Stimulated activated naive CD4-positive, alpha-beta T cell treated with Interleukin-2 at 50 U/mL for 16 hours (primary cell): ENCODE measurements at regions not wholly inside any gene's neighbourhood (a gene's known extent, or its start where the extent isn't known, plus 50 kb on each side); places are given as distances from the start of the nearest gene placed in this dataset.

Experiments used
- DNase-seq: peaks from one replicate; lab custom pipeline; 2025; lab: John Stamatoyannopoulos, UW

DNA sequence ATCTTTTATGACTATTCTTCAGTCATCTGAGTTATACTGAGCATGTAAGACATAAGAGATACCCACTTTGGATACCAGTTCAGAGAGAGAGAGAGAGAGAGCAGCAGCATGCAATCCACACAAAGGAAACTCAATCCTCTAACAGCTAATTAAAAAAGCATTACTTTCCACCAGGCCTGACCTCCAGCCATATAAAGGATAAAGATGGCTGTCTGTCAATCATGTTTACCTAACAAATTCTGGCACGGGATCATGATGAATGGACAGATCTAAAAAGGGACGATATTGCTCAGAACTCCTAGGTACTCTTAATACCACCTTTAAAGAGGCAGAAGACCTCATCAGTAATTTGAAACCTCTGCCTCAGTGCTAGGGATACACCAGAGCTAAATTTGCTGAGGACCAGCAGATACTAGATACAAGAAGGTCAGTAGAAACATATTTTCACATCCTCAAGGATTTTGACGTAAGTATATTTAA, 159.2 kb downstream of the RPS12 start:
- DNase-seq, result no peak

DNA sequence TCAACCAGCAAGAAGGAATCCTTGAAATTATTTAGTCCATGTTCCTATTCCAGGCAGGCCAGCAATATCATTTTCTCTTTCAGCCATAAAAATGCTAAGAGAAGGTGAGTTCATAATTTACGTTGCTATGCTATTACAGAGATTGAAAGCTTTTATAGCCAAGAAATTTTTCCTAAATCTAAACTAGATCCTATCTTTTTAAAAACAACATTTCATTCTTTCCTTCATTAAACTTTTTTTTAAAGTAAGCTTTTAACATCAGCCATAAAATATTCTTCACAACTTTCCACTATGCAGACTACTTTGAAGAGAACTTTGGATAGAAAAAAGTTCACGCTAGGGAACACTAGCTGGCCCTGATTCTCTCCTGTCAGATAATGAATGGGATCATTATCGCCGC, 159.8 kb downstream of the RPS12 start:
- DNase-seq, result no peak

DNA sequence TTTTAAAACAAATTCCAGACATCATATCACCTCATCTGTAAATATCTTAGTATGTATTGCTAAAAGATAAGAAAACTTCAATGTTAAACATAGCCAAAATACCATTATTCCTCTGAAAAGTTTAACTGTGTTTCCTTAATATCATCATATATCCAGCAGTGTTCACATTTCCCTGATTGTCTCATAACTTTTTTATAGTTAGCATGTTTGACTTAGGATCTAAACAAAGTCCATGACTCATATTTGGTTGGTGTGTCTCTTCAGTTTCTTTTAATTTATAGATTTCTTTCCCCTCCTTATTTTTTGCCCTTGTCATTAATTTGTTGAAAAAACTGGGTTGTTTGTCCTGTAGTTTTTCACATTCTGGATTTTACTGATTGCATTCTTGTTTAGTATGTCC, 163.0 kb downstream of the RPS12 start:
- no peak for DNase-seq

DNA sequence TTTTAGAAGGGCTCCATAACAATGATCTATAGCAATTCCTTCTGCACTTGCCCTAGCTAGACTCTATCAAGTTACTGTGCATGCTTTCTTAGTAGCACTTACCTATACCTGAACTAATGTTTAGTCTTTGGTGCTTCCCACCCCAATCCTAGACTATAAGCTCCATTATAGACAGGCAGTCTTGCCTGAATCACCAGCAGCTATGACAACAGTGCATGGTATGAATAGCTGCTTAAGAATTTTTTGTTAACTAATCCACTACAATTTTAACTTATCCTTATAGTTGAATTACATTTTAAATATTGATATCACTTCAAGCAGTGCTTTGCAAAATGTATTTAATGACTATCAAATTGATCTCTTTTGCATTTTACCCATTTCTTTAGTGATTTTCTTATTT, 164.3 kb downstream of the RPS12 start:
- DNase-seq, result no peak

DNA sequence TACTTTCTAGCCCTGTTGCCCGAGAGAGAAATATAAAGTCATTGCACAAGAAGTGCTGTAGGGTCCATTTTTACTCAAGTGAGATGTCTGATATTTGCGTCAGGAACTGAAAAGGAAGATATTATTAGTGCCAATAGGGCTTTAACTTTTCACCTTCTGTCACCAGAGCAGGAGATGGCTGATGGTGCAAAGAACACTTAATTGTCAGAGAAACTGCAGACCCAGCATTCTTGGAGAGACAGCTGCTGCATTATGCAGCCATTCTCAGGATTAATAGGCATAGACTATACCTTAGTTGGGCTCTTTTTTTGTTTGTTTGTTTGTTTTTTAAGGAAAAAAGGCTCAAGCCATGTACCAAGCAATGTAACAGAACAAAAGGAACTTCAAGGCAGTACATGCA, 179.4 kb downstream of the RPS12 start:
- DNase-seq, result no peak

DNA sequence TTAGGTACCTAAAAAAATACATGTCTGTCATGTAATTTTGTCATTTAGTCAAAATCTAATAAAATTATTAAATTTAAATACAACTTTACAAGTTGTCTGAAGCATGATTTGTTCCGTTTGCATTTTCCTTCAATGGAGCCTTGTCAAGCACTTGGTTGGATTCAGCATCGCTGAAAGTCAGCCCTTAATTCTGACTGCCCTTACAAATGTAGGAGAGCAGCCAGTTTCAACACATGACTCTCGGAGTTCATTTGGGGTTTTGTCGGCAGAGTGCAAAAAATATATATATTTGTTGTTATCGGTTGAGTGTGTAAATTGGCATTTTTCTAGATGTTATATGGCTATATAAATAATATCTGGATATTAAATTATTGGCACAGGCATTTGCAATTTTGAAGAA, 180.6 kb downstream of the RPS12 start:
- DNase-seq, result no peak

DNA sequence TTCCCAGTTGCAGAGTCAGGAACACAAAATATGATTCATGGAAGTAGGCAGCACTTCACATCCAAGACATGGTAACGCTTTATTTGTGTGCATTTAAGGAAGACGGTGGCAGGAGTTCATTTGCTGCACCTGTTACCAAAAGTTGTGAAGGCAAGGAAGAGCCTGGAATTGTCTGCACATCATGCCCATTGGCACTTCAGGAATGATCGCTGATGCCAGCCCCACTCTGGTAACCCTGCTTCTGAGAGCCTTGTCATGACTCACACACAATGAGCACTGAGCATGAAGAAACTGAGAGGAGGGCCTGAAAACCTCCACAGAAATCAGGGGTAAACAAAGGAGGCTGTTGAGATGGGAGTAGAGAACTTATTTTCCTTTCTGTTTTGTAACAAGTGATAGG, 181.1 kb downstream of the RPS12 start:
- DNase-seq, result no peak

DNA sequence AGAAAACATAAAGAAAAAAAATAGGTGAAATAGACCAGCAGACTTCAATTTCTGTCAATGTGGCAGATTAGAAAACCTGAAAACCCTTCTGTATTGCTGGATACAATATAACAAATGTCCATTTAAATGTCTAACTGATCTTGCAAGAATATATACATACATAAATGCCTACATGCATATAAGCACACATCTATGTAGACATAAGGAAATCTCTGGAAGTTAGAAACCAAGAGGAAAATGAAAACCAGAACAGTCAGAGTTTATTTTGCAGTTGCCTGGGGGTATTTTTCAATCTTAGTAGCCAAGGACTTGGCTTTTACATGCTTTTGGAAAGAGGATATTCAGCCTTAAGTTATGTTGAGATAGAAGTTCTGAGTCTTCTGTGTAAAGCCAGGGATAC, 184.0 kb downstream of the RPS12 start:
- DNase-seq, result no peak

DNA sequence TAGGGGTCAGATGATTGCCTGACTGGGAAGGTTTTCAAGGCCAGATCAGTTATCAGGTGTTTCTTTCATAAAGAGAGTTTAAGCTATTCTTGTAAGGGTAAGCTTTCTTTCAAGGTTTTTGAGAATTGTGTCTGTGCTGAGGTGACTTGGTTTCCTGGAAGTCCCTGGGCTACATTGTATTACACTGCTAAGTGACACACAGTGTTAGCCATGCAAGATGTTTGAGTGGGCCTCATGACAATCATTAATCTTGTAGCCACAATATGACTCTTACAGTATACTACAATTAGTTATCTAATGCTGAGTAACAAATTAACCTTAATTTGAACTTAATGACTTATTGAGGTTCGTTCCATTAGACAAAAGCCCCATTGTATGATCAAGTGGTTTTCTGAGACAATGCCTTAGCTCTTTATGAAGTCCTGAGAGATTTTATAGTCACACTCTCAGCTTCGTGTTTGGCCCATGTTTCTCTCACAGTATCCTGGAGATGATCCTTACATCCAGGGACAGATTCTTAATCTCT, 186.7 kb downstream of the RPS12 start:
- DNase-seq, result no peak

DNA sequence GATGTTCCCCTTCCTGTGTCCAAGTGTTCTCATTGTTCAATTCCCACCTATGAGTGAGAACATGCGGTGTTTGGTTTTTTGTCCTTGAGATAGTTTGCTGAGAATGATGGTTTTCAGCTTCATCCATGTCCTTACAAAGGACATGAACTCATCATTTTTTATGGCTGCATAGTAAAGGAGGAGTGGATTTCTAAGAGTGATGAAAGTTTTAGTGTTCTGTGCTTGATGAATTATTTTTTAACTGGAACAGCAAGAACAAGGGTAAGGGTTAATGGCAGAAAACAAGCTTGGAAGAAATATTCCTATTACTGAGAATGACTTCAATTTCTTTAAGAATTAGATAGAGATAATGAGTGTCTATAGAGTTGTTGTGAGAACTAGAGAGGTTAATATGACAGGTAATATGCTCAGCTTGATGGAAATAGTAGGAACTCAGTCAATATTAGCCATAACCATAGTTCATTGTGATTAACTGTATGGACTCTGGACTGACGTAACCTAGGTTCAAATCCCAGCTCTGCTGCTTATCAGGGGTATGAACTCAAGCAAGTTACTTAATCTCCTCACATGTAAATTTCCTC, 190.0 kb downstream of the RPS12 start:
- DNase-seq, result no peak

DNA sequence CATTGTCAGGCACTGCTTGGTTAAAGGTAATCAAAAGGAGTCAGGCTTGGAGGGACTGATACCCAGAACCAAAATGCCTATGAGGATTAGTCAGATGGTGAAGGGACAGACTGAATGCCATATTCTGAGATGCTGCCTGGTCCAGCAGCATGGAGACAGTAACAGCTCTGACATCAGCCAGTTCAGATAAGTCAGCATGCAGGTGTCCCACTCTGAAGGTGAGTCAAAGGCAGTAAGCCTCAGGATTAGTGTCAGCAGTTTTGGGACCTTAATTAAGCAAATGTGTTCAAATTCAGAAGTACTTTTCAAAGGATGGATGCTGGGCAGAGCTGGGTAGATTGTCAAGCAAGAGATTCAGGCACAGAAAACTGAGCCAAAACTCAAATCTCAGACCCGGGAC, 198.4 kb downstream of the RPS12 start:
- no peak for DNase-seq

DNA sequence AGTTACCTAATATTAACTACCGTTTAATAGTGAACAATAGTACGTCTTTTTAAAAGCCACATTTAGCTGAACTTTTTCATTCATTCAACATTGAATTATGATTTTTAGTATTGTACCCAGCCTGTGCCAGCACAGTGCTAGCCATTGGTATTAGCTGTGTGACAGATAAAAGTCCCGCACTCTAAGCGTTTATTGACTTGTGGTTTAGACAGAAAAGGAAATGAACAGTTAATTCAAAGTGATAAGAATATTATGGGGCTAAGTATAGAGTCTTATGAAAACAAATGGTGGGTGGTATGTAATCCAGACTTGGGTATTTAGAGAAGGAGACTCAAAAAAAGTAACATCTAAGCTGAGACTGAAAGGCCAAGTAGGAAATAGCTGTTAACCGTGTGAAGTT, 202.3 kb downstream of the RPS12 start:
- DNase-seq, result no peak

DNA sequence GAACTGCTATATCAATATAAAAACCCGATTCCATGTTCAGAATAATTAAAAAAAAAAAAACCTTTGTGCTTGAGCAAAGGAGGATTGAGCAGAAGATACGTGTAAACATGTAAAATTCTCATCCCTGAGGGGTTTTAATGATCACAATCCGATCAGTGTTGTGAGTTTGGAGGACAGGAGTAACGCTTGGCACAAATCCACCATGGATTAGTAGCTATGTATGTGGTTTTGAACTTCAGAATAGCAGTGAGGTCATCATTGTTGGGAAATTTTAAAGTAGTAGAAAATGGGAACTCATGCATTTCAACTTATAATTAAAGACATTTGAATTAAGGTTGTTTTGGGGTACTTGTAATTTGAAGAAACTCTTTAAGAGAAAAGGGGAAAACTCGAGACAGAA, 203.2 kb downstream of the RPS12 start:
- DNase-seq, result no peak

DNA sequence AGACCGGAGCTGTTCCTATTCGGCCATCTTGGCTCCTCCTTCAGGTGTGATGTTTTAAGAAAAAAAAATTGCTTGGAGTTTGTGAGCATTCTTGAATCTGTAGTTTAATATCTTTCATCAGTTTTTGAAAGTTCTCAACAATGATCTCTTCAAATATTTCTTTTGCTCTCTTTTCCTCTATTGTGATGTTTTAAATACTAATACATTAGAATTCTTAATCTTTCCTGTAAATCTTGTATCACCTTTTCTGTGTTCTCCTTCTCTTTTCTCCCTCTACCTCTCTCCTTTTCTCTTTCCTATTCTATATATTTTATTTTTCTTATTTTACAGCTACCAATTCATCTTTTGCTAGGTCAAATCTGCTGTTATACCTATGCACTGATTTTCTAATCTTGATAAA, 212.3 kb downstream of the RPS12 start:
- DNase-seq, result no peak

DNA sequence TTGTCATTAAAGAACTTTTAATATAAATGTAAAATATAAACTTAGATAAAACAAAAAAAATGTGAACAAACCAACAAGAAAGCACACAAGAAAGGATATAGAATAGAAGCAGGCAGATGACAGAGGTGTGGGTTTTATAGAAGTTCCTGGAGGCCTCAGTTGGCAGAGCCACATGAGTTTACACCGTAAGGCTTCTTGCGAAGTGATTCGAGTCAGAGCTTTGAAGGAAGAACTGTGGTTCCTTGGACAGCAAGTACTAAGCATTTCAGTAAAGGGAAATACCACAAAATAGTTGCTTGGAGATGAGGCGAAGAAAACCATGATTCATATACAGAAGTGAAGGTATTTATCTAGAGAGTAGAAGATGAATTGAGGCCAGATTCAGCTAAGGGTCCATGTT, 207.9 kb upstream of the EYA4 start:
- DNase-seq, result no peak

DNA sequence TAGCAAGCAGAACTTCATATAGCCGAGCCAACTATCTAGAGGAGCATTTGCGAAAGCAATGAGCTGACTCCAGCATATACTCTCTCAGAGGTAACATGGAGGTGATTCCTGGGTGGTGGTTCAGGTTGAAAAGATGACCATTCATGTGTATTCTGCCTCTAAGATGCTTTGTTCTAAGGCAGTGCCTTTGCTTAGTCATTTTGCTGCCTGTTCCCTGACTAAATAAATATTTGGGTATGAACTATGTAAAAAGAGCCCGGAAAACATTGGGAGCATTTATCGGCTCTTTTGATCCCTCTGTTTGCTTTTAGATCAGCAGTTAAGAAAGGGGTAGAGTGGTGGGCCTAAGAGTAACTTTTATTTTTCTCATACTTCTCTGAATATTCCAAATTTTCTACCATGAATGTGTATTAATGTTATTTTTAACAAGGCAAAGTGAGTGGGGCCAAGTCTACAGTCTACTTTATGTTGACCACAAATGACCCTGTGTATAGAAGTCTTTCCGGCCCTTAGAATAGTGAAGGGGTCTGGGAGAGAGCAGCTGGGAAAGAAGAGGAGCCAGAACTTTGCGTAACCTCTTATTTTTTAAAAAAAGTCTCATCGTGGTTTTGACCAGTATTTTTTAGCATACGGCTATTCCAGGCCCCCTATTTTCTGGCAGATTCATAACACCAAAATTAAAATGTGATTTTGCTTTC, 206.5 kb upstream of the EYA4 start:
- DNase-seq, result no peak

DNA sequence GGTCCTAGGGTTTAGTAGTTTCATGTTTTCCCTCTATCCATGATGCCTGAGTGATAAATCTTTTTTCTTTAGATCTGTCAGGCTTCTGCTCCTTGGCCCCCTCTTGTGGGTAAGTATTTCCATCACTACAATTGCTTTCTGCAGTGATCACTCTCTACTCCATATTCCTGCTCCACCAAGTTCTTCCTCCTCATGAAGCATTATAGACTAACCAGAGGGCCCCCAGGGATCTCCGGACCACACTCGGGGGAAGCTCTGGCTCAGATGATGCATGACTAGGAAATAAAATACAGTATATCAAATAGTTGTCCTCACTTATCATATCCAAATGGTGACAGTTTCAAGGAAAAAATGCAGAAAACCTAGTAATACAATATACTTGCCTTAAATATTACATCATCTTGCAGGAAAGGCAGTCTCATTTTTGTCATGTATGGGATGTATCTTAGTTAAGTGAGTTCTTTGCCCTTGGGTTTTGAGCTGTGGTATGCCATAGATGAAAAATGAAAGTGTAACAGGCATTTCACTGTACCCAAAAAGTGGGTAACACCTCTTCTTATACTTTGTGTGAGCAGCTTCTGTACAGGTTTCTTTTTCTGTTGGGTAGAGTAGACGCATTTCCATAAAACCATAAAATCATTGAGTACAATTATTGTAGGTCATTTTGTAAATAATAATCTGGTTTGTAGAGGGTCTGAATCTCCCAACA, 200.9 kb upstream of the EYA4 start:
- no peak for DNase-seq

DNA sequence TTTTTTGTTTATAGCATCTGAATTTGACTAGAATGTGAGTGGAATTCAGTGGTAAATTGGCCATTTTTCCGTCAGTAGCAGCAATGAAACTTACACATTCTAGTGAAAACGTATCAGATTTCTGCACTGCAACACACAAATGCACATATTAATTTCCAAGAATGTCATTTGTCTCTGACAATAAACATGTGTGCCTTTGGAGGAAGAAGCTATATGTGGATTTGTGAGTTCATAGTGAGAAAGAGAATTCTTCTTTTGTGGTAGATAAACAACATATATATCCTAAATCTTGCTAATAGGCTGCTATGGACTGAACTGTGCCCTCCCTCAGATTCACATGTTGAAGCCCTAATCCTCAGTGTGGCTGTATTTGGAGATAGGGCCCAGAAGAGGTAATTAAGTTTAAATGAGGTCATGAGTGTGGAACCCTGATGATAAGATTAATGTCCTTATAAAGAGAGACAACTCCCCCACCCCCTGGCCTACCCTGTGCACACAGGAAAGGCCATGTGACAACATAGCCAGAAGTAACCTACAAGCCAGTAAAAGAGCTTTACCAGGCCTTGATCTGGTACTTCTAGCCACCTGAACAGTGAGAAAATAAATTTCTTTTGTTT, 200.2 kb upstream of the EYA4 start:
- DNase-seq, result no peak

DNA sequence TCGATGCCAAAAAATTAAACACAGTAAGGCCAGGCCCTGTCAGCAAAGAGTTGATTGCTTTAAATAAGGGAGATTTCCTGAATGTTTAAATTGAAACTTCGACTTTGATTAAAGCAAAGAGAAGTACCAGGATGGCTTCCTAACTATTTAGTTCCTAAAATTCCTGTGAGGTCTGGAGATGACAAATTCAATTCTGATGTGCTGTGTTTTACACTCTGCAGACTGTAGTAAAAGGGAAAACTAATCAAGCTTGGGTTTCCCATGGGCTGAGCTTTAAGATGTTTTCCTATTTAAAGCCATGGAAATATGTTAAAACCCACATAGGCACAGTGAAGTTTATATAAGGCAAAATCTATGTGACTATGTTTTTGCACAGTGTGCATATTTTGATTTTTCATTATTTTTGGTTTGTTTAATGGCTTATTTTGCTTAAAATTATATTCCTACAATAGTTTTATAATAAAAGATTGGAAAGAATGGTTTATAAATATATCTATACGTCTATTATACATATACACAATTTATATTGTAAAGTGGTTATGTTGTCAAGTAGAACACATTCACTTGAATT, 198.5 kb upstream of the EYA4 start:
- DNase-seq, result no peak

DNA sequence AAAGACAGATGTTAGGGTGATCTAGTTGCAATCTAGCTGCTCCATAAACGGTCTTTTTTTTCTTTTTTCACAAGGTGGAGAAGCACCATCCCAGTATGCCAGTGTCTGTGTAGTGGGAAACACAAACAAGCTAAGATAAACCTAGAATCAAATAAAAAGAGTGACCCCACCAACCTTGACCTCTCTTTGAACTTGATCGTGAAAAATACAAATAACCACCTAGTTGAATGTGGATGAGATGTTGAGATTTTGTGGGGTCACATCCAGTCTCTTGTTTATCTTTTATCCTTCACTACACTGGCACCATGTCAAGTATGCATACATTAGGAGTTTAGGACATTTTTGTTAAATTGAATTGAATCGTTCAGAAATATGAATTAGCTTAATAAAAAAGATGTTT, 194.6 kb upstream of the EYA4 start:
- DNase-seq, result no peak

DNA sequence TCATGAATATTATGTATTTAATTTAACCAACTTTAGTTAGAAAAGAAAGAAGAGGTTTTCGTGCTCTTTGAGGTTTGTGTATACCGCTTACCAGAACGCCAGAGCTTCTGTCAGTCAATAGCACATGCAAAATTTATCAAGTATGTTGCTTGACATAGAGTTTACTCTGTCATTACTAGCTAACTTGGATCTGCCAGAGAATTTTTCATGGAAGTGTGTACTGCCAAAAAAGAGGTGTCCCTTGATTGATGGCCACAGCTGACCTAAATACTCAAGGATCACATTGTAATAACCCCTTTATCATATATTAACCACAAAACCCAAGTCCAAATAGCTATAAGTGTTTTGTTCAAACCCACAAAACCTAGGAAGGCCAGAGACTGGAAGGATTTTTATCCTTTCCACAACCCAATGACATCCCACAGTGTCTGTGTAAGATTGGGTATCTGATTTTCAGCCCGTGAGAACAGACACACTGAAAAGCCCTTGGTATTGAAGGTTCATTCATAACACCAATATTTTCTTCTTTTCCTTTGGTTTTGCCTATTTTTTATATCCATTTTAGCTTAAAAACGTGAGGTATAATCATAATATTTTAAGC, 194.0 kb upstream of the EYA4 start:
- no peak for DNase-seq

DNA sequence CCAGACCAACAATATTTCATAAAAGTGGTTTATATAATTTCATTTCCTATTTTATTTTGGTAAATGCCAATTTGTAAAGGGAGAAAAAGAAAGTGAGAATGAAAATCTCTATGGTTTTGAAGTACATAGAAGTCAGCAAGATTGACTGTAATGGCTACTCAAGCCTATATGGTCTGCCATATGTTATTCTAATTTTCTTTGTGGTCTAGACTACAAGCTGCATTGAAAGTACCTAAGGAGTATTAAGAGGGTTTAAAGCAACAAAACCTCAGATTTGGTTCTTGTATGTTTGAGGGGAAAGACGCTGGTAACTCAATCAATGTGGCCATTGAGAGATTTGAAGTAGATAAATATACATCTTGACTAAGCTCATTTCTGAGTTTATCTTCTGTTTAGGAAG, 193.5 kb upstream of the EYA4 start:
- no peak for DNase-seq
